KOPT-K1 (cell line): ENCODE measurements at regions not wholly inside any gene's neighbourhood (a gene's known extent, or its start where the extent isn't known, plus 50 kb on each side); places are given as distances from the start of the nearest gene placed in this dataset.

ENCODE experiments used
- H3K27ac ChIP-seq: fragments of 200-600 bp; sonication (generic); 2 replicates; pipeline ENCODE4 v1.5.1; 2016; ENCODE audit warnings: antibody characterized with exemption, mild to moderate bottlenecking, low read depth, low read length; ENCODE audit not compliant: poor library complexity, severe bottlenecking
- H3K36me3 ChIP-seq: fragments of 200-600 bp; sonication (generic); 2 replicates; pipeline ENCODE4 v1.5.1; 2017; ENCODE audit warnings: antibody characterized with exemption, mild to moderate bottlenecking, low read length, moderate library complexity; ENCODE audit not compliant: insufficient read depth
- H3K9me3 ChIP-seq: fragments of 200-600 bp; sonication (generic); 2 replicates; pipeline ENCODE4 v1.5.1; 2017; ENCODE audit warnings: antibody characterized with exemption, low read length, mild to moderate bottlenecking; ENCODE audit not compliant: insufficient read depth, poor library complexity, severe bottlenecking

- H3K9me3 ChIP-seq = peaks cover 9% of the 10 kb centered on the region
- H3K27ac ChIP-seq = no peak overlapping the region
- no peaks in the 10 kb centered on the region for H3K36me3 ChIP-seq
Measured at GRCh38 chr6:139666284-139666683, 291.8 kb upstream of the CITED2 start.

- no peaks in the 10 kb centered on the region for H3K36me3 ChIP-seq
- H3K27ac ChIP-seq = no peak overlapping the region
- H3K9me3 ChIP-seq = peaks cover 9% of the 10 kb centered on the region
Measured at GRCh38 chr6:139663996-139664395, 289.5 kb upstream of the CITED2 start.

GRCh38 chr6:139659711-139660110 is 285.3 kb upstream of the CITED2 start:
- Histone ChIP-seq H3K36me3 (no peaks in the 10 kb centered on the region), H3K9me3 (peaks cover 4% of the 10 kb centered on the region), H3K27ac (no peak overlapping the region)

GRCh38 chr6:139659196-139659595 is 284.7 kb upstream of the CITED2 start:
- H3K36me3 ChIP-seq = no peaks in the 10 kb centered on the region
- H3K27ac ChIP-seq = no peak overlapping the region
- H3K9me3 ChIP-seq = peaks cover 1% of the 10 kb centered on the region

GRCh38 chr6:139657119-139657518 is 282.7 kb upstream of the CITED2 start:
- Histone ChIP-seq H3K36me3 (no peaks in the 10 kb centered on the region), H3K27ac (no peak overlapping the region), H3K9me3 (no peaks in the 10 kb centered on the region)

GRCh38 chr6:139655783-139656705 is 281.6 kb upstream of the CITED2 start:
- H3K36me3 ChIP-seq = no peaks in the 10 kb centered on the region
- H3K27ac ChIP-seq = no peak overlapping the region
- no peaks in the 10 kb centered on the region for H3K9me3 ChIP-seq

- H3K9me3 ChIP-seq = no peaks in the 10 kb centered on the region
- H3K36me3 ChIP-seq = no peaks in the 10 kb centered on the region
- H3K27ac ChIP-seq = no peak overlapping the region
Measured at GRCh38 chr6:139654888-139655782, 280.7 kb upstream of the CITED2 start.

GRCh38 chr6:139654309-139654708 is 279.9 kb upstream of the CITED2 start:
- Histone ChIP-seq H3K27ac (no peak overlapping the region), H3K36me3 (no peaks in the 10 kb centered on the region), H3K9me3 (no peaks in the 10 kb centered on the region)

GRCh38 chr6:139653111-139653510 is 278.7 kb upstream of the CITED2 start:
- Histone ChIP-seq H3K27ac (no peak overlapping the region), H3K9me3 (no peaks in the 10 kb centered on the region), H3K36me3 (no peaks in the 10 kb centered on the region)

GRCh38 chr6:139650941-139651340 is 276.5 kb upstream of the CITED2 start:
- Histone ChIP-seq H3K36me3 (no peaks in the 10 kb centered on the region), H3K9me3 (no peaks in the 10 kb centered on the region), H3K27ac (no peak overlapping the region)

GRCh38 chr6:139649732-139650131 is 275.3 kb upstream of the CITED2 start:
- no peaks in the 10 kb centered on the region for H3K9me3 ChIP-seq
- H3K36me3 ChIP-seq = no peaks in the 10 kb centered on the region
- no peak overlapping the region for H3K27ac ChIP-seq

GRCh38 chr6:139649128-139649527 is 274.7 kb upstream of the CITED2 start:
- Histone ChIP-seq H3K36me3 (no peaks in the 10 kb centered on the region), H3K9me3 (no peaks in the 10 kb centered on the region), H3K27ac (no peak overlapping the region)

GRCh38 chr6:139648430-139649000 is 274.1 kb upstream of the CITED2 start:
- H3K27ac ChIP-seq = no peak overlapping the region

GRCh38 chr6:139647841-139648240 is 273.4 kb upstream of the CITED2 start:
- Histone ChIP-seq H3K36me3 (no peaks in the 10 kb centered on the region), H3K9me3 (no peaks in the 10 kb centered on the region), H3K27ac (no peak overlapping the region)

More at GRCh38 chr6:139648430-139649000, 274.1 kb upstream of the CITED2 start:
- Histone ChIP-seq H3K9me3 (no peaks in the 10 kb centered on the region), H3K36me3 (no peaks in the 10 kb centered on the region)

- no peaks in the 10 kb centered on the region for H3K9me3 ChIP-seq
- no peaks in the 10 kb centered on the region for H3K36me3 ChIP-seq
- H3K27ac ChIP-seq = no peak overlapping the region
Measured at GRCh38 chr6:139647016-139647415, 272.6 kb upstream of the CITED2 start.
